Sciatic nerve (tissue), 2 donors: ENCODE measurements at regions not wholly inside any gene's neighbourhood (a gene's known extent, or its start where the extent isn't known, plus 50 kb on each side); places are given as distances from the start of the nearest gene placed in this dataset.
A peak's percentile ranks its signal among the peaks of the same experiment; 100 is the strongest.

Experiments used
- ATAC-seq: fragments of 200-7000 bp; cut with Tn5 transposase; one replicate; pipeline ENCODE4 v1.9.1; 2020; ENCODE audit warnings: mild to moderate bottlenecking, moderate library complexity
- DNase-seq: peaks from one replicate; pipeline ENCODE4 v3.0.0-alpha.2; 2020; ENCODE audit warnings: low spot score
- intact Hi-C: fragments of 100-400 bp; cut with DNase I; formaldehyde crosslinking; loops from one replicate; pipeline ENCODE4 v1.14.2; 2022
- donor health status: DM: no; HTN: no; CAD: no.
- donor health status: DM: no; HTN: no; CAD: no.

DNA sequence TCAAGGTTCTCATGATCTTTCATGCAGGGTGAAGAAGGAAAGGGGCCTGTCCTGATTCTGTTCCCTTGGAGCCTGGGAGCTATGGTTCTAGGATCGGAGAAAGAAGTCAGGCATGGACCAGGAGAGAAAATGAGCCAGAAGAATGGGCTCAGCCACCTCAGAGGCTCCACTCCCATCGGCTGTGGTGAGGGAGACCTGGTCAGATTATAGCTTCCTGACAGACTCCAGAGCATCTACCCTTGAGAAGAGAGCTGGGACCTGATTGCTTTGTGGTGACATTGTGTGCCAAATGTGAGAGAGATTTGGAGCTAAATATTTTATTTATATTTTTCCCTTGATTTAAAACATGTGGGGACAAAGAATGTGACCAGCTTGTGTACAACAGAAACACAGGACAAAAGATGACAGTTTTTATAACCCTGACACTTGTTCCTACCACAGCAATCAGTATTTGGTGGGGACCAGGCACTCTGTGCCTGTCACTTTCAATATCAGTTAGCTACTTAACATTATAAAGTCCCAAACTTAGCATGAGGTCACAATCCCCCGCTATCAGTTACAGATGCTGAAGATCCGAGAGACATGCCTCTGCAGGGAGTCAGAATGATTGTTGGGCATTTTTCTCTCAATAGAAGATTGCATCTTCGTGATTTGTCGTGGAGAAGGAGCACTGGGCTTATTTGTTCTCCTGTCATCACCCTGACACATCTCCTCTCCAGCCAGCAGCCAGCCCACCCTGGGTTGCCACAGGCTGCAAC, 228.3 kb upstream of the ADAMTS16 start:
- ATAC-seq = no peak
- intact Hi-C loops = no loop called here

DNA sequence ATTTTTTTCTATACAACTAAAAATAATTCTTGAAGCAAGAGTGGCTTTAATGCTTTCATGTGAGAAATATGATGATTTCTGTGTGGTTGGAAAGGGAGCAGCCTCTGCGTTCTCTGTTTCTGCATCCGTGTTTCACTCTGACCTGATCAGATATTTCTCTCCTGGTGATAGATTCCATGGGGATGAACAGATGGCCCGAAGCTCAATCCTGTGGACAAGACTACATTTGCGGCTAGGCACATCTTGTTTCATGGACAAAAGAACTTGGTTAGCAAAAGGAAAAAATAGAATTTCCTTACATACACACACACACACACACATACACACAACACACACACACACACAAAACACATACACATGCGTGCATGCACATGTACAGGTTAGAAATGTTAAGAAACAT, 218.2 kb upstream of the ADAMTS16 start:
- DNase-seq (no peak), ATAC-seq (no peak)
- intact Hi-C loops = no loop called here

More for the DNA sequence above, 228.3 kb upstream of the ADAMTS16 start:
- no peak for DNase-seq

GRCh38 chr5:4924577-4924976, 215.6 kb upstream of the ADAMTS16 start:
- intact Hi-C loops = loop anchor here (2.0 kb wide), 1 partner anchor 16 kb away; no protein-coding TSS in a partner anchor
- DNase-seq = no peak
- no peak for ATAC-seq

- intact Hi-C loops = no loop called here
- DNase-seq (no peak), ATAC-seq (no peak)
These were observed 213.0 kb upstream of the ADAMTS16 start for GRCh38 chr5:4927097-4927496.

DNA sequence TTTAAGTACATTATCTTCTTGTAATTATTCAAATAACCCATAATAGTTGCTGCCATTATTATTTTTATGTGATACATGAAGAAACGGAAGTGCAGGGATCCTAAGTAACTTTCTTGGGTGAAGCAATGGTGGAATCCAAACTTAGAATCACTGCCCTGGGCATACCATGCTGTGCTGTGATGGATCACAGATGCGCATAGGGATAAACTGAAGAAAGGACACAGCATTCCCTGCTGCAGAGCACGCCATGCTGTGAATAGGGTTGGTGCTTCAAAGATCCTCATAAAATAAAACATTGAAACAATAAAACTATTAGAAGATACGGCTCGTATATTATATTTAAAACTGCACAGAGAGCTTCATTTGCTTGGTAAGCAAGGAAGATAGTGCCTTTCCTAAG, 211.7 kb upstream of the ADAMTS16 start:
- intact Hi-C loops = no loop called here
- ATAC-seq = no peak
- no peak for DNase-seq

DNA sequence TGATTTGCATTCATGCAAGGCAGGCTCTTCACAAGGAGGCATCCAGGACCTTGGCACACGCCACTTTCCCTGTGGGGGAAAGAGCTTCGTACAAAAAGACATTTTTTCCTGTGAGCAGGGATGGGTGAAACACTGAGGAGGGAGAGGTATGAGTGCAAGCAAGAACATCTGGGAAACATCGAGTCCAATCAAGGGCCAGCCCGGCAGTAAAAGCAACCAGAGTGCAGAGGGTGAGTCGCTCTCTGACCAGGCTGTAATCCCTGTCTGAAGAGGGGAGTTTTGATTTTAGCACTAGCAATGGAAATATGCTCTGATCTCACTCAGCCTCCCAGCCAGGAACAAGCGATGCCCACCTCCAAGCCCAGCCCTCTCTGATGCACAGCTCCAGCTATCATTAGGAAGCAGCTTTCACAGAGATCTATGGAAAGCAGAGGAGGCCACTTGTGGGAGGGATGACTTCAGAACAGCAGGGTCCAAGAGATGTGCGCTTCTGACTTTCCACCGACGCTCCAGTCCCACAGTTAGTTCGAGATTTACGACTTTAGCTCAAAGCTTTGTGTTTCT, 211.0 kb upstream of the ADAMTS16 start:
- DNase-seq (no peak), ATAC-seq (peak; percentile 66)
- intact Hi-C loops = no loop called here

DNA sequence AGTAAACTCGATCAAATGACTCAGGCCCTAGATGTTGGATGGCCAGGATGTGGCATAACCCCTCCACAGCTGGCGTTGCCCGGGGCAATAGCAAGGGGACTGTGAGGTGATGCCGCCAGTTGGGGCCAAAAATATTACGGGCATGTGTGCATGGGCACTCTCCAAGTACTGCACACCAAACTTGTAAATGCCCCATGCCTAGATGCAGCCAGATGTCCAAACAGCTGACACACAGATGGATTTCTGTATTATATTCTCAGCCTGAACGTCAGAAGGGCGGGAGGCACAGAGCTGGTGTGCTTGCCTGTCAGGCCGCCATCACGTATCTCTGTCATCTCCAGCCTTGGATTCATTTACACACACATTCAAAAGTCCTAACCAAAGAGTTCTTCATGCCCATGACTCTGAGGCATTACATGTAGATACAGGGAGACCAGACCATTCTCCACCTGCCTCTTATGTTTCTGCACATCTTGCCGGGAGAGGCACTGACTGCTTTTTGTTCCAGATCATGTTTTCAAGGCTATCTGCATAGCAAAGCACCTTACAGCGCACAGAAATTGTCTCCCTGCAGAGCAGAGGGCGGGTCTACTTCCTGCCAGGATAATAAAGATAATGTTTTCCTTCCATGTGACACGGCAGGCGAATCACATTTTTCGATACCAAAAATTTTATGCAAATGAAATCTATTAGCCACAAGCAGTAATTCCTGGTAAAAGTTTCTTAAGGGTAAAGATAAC, 200.9 kb upstream of the ADAMTS16 start:
- ATAC-seq = no peak
- intact Hi-C loops = no loop called here
- no peak for DNase-seq

- no peak for DNase-seq
- ATAC-seq = no peak
- intact Hi-C loops = no loop called here
These were observed 199.0 kb upstream of the ADAMTS16 start for GRCh38 chr5:4941161-4941560.

DNA sequence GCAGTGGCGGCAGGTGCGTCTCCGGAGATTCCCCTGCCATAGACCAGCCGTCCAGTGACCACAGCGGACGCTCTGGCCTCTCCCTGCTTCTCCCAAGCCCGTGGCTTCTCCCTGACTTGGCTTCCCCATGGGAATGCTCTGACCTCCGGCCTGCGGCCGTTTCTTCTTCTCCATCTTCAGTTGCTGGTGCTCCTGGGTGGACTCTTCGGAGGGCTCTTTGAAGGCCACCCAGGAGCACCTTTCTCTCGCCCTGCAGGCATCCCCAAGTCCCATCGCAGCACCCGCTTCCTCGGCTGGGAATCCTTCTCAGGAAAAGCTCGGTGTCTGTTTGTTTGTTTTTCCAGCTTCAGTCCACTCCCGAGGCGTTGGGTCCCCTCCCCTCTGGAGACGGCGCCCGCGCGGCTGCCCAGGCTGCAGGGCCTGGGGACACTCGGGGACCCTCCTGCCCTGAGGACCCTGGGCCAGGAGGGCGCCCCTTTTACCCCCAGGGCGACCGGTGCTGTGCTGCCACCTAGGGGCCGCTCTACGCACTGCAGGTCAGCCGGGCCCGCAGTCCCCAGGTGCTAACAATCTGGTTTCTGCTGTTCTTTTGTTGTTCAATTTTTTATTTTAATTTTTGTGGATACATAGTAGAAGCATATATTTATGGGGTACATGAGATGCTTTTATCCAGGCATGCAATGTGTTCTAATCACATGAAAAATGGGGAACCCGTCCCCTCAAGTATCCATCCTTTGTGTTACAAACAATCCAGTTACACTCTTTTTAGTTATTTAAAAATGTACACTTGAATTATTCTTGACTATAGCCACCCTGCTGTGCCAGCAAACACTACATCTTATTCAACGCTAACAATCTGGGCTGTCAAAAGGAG, 197.9 kb upstream of the ADAMTS16 start:
- intact Hi-C loops = no loop called here
- DNase-seq (peak; percentile 66), ATAC-seq (peak; percentile 78)

GRCh38 chr5:4942831-4943178, 197.3 kb upstream of the ADAMTS16 start:
- peak; percentile 33 for ATAC-seq
- intact Hi-C loops = no loop called here
- no peak for DNase-seq

GRCh38 chr5:4945296-4945695, 194.8 kb upstream of the ADAMTS16 start:
- ATAC-seq (no peak), DNase-seq (no peak)
- intact Hi-C loops = no loop called here

DNA sequence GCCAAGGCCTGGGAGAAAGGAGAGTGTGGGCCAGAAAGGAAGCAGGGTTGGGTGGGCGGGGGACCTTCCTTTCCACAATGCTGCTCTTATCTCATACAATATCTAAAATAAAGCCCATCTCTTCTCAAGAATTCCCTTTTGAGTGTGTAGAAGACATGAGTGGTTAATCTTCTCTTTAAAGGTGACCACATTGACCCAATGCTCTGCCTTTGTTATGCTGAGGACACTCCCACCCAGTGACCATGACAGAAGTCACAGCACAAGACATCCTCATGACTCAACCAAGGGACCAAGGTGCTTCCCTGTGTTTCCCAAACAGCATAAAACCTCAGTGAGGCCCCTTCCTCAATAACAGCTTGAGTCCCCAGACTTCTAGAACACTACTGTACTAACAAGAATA, 193.0 kb upstream of the ADAMTS16 start:
- intact Hi-C loops = no loop called here
- no peak for DNase-seq

DNA sequence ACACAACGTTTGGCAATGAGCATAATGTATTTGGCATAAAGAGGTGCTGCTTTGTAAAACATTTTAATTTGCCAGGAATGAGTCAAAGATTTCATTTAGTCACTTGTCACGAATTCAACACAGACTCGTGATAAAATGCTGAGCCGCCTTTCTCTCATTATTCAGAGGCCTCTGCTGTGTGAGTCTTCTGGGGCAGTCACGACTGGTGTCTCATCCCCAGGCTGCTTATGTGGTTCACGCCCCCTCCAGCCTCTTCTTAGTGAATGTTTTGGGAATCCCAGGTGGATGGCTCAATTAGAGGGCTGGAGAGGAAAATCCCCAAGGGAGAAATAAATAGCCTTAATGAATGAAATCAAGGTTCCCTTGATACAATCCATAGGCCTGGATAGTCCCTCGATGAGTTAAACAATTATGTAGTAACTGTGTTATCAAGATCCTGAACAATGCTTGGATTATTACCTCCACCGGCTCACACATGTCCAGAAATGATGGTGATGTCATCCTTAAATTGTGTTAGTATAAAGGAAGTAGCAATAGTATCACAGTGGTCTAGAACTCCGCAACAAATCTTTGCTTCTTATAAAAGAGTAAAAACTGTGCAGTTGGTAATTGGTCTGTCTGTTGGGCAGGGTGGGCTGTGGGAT, 192.1 kb upstream of the ADAMTS16 start:
- ATAC-seq (no peak), DNase-seq (no peak)
- intact Hi-C loops = no loop called here

More for the DNA sequence above, 193.0 kb upstream of the ADAMTS16 start:
- no peak for ATAC-seq

DNA sequence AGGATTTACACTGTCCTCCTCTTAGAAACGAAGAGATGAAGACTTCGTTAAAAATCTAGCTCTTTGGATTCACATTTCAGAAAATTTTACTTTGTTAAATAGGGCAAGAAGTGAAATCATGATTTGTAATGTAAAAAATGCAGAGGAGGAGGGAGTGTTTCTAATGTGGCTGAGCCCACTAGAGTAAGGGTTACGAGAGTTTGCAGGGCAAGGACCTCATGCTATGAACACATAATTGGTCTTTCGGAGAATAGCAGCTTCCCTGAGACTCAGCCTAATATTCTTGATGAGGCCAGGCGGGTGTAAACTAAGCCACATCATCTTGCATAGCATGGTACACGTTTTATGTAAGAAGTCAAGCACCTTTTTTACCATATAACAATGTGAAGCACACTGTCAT, 191.0 kb upstream of the ADAMTS16 start:
- DNase-seq = no peak
- ATAC-seq = peak; percentile 28
- intact Hi-C loops = no loop called here

GRCh38 chr5:4953576-4953975, 186.6 kb upstream of the ADAMTS16 start:
- intact Hi-C loops = no loop called here
- no peak for ATAC-seq

GRCh38 chr5:4954048-4954447, 186.1 kb upstream of the ADAMTS16 start:
- intact Hi-C loops = no loop called here

More at GRCh38 chr5:4953576-4953975, 186.6 kb upstream of the ADAMTS16 start:
- DNase-seq = no peak

DNA sequence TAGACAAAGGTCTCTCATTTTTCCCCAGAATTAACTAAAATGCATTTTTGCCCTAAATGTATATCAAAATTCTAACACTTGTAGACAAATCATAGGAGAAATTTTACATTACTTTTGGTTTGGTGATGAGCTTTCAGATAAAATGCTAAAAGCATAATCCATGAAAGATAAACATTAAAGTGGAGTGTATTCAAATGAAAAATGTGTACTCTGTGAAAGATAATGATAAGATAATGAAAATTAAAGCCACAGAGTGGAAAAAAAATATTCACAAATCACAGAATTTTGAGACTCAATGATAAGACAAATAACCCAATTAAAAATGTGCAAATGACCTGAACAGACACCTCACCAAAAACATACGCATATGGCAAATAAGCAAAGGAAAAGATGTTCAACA, 176.9 kb upstream of the ADAMTS16 start:
- intact Hi-C loops = no loop called here
- DNase-seq (no peak), ATAC-seq (no peak)

More at GRCh38 chr5:4954048-4954447, 186.1 kb upstream of the ADAMTS16 start:
- no peak for ATAC-seq
- DNase-seq = no peak

- DNase-seq (no peak), ATAC-seq (no peak)
- intact Hi-C loops = no loop called here
These were observed 170.8 kb upstream of the ADAMTS16 start for GRCh38 chr5:4969351-4969750.

DNA sequence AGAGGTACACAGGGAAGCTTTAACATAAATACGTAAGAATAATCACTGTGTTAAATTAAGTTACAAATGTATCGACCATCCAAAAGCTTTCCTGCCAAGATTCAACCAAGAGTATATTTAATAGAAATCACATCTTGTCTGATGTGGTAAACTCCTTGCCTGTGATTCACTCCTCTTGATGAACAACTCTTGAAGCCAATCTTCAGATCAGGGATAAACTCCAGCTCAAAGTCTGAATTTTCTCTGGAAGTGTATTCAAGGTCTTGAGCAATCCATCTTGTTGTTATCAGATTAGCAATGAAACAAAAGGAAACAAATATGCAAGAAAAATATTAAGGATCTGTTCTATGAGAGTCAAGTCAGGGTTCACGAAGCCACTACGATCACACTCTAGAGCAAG, 170.0 kb upstream of the ADAMTS16 start:
- no peak for DNase-seq
- ATAC-seq = no peak
- intact Hi-C loops = no loop called here
